ACC112 (cell line): ENCODE measurements at regions not wholly inside any gene's neighbourhood (a gene's known extent, or its start where the extent isn't known, plus 50 kb on each side); places are given as distances from the start of the nearest gene placed in this dataset.

Experiments used
- H2AFZ ChIP-seq: fragments of 200-600 bp; sonication (generic); one replicate; pipeline ENCODE4 v1.6.0; 2017; ENCODE audit warnings: antibody characterized with exemption, low read length; ENCODE audit not compliant: unreplicated experiment
- H3K27ac ChIP-seq: fragments of 200-600 bp; sonication (generic); 2 replicates; pipeline ENCODE4 v1.5.1; 2014; ENCODE audit warnings: low read depth, mild to moderate bottlenecking, antibody characterized with exemption, low read length, moderate library complexity
- H3K27me3 ChIP-seq: fragments of 200-600 bp; sonication (generic); 2 replicates; pipeline ENCODE4 v1.6.1; 2014; ENCODE audit warnings: mild to moderate bottlenecking, antibody characterized with exemption, low read length, moderate library complexity, mixed read lengths; ENCODE audit not compliant: insufficient read depth
- H3K36me3 ChIP-seq: fragments of 200-600 bp; sonication (generic); 2 replicates; pipeline ENCODE4 v1.6.1; 2016; ENCODE audit warnings: mild to moderate bottlenecking, antibody characterized with exemption, low read length, moderate library complexity, mixed read lengths; ENCODE audit not compliant: insufficient read depth
- H3K4me1 ChIP-seq: fragments of 200-600 bp; sonication (generic); one replicate; pipeline ENCODE4 v1.6.1; 2016; ENCODE audit warnings: low read length, mixed read lengths; ENCODE audit not compliant: insufficient read depth, unreplicated experiment, control insufficient read depth
- H3K4me3 ChIP-seq: fragments of 200-600 bp; sonication (generic); 2 replicates; pipeline ENCODE4 v1.5.1; 2014; ENCODE audit warnings: mild to moderate bottlenecking, low read depth, low read length
- H3K79me2 ChIP-seq: fragments of 200-600 bp; sonication (generic); one replicate; pipeline ENCODE4 v1.6.0; 2016; ENCODE audit warnings: low read length; ENCODE audit not compliant: control insufficient read depth, unreplicated experiment, insufficient read depth

DNA sequence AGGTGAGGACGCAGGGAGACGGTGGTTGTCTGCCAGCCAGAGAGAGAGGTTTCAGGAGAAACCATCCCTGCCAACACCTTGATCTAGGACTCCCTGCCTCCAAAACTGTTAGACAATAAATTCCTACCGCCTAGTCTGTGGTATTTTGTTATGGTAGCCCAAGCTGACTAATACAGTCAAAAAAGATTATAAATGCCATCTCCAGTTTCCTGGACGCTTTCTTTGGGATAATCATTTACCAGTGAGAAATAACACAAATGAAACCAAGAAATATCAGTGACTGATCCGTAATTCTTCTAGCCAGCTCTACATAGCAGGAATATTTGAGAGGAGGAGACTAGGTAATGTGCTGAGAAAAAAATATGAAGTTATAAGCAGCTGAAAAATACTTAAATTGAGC is 707.8 kb upstream of the LMCD1 start:
- H3K79me2 ChIP-seq = no peaks in the 10 kb centered on the region
- no peak overlapping the region for H3K27ac ChIP-seq
- no peaks in the 10 kb centered on the region for H3K27me3 ChIP-seq
- H3K4me3 ChIP-seq = no peak overlapping the region
- no peaks in the 10 kb centered on the region for H3K36me3 ChIP-seq
- H3K4me1 ChIP-seq = no peaks in the 10 kb centered on the region
- no peak overlapping the region for H2AFZ ChIP-seq

DNA sequence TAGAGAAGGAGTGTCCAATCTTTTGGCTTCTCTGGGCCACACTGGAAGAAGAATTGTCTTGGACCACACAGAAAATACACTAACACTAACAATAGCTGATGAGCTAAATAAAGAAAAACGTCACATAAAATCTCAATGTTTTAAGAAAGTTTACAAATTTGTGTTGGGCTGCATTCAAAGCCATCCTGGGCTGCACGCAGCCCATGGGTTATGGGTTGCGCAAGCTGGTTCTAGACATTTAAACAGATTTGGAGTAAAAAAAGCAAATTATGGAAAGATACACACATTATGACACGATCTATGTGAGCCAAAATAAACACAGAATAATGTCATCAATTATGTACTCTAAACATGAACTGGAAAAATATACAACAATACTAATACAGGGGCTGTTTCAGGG is 703.3 kb upstream of the LMCD1 start:
- Histone ChIP-seq H3K27ac (no peak overlapping the region), H3K4me1 (no peaks in the 10 kb centered on the region), H3K79me2 (no peaks in the 10 kb centered on the region), H3K4me3 (no peak overlapping the region), H2AFZ (no peak overlapping the region), H3K36me3 (no peaks in the 10 kb centered on the region), H3K27me3 (no peaks in the 10 kb centered on the region)

DNA sequence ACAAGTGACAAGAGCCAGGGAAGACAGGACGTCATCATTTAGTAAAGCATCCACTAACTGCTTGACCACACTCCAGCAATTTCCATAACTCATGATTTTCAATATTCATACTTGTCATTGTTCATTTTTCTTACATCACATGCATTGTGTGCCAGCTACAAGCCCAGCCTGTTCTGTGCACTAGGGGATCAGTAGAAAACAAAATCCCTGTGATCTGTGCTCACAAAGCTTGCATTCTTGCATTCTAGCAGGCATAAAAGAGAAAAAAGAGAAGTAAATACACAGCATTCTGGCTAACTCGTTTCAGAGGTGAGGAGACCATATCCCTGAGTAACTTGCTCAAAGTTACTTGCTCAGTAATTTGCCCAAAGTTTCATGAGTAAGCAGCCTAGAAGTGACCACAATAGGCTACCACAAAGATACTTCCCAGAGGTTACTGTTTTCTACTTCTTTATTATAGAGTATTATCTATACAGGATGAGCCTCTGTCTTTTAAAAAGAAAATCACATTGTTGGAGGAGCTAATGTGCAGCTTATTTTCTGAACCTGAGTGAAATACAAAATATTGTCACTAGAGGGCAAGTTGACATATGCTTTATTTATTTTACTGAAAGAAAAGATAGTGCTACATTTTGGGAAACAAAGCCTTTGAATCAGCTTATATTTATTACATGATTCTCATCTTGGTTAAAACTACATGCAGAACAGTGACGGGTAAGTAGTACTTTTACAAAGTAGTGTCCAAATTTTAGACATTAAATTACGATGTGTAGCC is 701.4 kb upstream of the LMCD1 start:
- Histone ChIP-seq H3K4me3 (no peak overlapping the region), H3K36me3 (no peaks in the 10 kb centered on the region), H3K27me3 (no peaks in the 10 kb centered on the region), H3K79me2 (no peaks in the 10 kb centered on the region), H2AFZ (no peak overlapping the region), H3K4me1 (no peaks in the 10 kb centered on the region), H3K27ac (no peak overlapping the region)

DNA sequence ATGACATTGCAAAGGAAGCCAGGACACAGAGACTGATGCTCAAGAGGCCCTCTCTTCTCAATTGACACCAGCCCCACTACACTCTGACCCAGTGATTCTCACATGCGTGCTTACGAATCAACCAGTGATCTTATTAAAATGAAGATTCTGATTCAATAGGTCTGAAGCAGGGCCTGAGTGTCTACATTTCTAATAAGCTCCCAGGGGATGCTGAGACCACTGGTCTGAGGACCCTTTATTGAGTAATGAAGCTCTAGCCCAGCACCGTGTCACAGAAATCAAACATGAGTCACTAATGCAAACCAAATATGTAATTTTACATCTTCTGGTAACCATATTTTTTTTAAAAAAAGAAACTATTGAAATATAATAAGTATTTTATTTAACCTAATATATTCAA is 689.1 kb upstream of the LMCD1 start:
- Histone ChIP-seq H3K27ac (no peak overlapping the region), H3K79me2 (no peaks in the 10 kb centered on the region), H3K36me3 (no peaks in the 10 kb centered on the region), H3K4me1 (no peaks in the 10 kb centered on the region), H3K4me3 (no peak overlapping the region), H2AFZ (no peak overlapping the region), H3K27me3 (no peaks in the 10 kb centered on the region)

DNA sequence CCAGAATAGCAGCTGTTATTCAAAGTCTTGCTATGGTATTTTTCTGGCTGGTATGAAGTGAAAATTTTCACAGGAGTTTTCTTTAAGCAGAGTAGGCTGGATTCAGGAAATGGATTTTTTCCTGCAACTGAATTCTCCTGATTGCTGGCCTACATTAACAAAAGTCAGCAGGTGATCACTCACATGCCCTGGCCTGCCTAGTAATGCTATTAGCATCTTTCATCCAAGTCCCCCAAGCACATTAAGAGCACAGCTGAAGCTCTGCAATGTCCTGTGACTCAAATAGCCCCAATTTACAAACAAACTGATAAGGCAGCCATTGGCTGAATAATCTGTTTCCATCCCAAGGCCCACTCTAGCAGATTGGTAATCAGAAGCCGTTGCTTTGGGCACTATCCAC is 688.3 kb upstream of the LMCD1 start:
- H3K79me2 ChIP-seq = no peaks in the 10 kb centered on the region
- H2AFZ ChIP-seq = no peak overlapping the region
- H3K36me3 ChIP-seq = no peaks in the 10 kb centered on the region
- H3K27ac ChIP-seq = no peak overlapping the region
- no peaks in the 10 kb centered on the region for H3K4me1 ChIP-seq
- H3K27me3 ChIP-seq = no peaks in the 10 kb centered on the region
- no peak overlapping the region for H3K4me3 ChIP-seq

DNA sequence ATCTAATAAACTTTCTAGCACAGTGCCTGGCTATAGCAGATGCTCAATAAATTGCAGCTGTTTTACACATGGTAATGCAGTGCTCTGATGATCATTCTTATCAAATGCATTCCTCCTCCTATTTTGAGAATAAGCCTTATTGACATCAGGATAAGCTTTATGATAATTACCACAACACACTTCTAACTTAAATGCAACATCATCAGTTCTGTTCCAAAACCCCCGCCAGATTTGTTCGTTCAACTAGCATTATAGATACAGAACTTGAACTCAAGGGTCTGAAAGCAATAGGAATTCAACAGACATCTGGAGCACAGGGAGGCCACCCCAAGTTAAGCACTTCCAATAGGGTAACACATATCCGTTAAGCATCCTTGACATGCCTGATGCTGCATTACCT is 684.4 kb upstream of the LMCD1 start:
- H3K36me3 ChIP-seq = no peaks in the 10 kb centered on the region
- H3K27me3 ChIP-seq = no peaks in the 10 kb centered on the region
- no peaks in the 10 kb centered on the region for H3K4me1 ChIP-seq
- H2AFZ ChIP-seq = no peak overlapping the region
- H3K27ac ChIP-seq = no peak overlapping the region
- H3K79me2 ChIP-seq = no peaks in the 10 kb centered on the region
- H3K4me3 ChIP-seq = no peak overlapping the region

DNA sequence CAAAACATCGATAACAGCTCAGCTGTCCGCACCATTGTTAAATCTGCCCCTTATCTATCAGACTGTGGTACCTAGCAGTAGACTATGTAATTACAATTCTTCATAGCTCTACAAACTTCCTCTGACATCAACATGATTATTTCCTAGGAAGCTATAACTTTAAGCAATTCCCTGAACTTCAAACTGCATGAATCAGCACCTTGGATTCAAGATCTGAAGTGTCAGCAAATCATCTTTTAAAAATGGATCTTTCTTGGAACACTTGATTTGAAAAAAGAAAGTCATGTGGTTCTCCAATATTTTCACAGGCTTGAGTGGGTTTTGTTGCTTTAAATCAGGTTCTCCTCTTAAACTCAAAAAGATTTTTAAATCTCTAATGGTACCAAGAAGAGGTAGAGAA is 680.7 kb upstream of the LMCD1 start:
- H3K27me3 ChIP-seq = no peaks in the 10 kb centered on the region
- H2AFZ ChIP-seq = no peak overlapping the region
- no peaks in the 10 kb centered on the region for H3K4me1 ChIP-seq
- no peak overlapping the region for H3K27ac ChIP-seq
- no peaks in the 10 kb centered on the region for H3K36me3 ChIP-seq
- no peak overlapping the region for H3K4me3 ChIP-seq
- no peaks in the 10 kb centered on the region for H3K79me2 ChIP-seq

DNA sequence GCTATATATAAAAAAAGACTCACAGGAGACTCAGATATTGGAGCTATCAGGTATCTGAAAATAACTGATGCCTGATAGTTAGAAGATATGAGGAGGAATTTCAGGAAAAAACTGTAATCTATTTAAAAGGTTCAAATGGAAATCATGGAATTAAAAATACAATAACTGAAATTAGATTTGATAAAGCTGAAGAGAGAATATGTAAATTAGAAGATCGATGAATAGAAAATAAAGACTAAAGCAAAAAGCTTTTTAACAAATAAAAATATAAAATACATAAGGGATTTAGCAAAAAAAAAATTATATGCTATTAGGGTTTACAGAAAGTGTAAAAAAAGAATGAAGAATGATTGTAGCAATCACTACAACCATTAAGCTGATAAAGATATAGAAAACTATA is 679.8 kb upstream of the LMCD1 start:
- H2AFZ ChIP-seq = no peak overlapping the region
- no peak overlapping the region for H3K4me3 ChIP-seq
- no peaks in the 10 kb centered on the region for H3K27me3 ChIP-seq
- no peaks in the 10 kb centered on the region for H3K36me3 ChIP-seq
- H3K4me1 ChIP-seq = no peaks in the 10 kb centered on the region
- H3K79me2 ChIP-seq = no peaks in the 10 kb centered on the region
- H3K27ac ChIP-seq = no peak overlapping the region

DNA sequence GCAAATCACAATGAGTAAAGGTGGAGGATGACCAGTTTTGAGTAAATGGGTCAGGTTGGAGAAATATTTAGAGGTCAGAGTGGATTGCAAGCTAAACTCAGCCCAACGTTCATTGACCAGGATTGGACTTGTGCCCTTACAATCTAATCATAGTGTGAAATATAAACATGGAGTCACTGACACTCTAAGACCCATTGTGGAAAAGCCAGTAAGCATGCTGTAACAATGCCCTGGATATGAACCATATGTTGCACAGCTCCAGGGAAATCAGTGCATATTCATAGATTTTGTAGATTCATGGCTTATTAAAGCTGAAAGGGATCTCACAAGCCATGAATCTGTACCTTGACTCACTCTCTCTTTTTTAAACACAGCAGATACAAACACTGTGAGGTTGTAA is 660.2 kb upstream of the LMCD1 start:
- no peak overlapping the region for H2AFZ ChIP-seq
- H3K36me3 ChIP-seq = no peaks in the 10 kb centered on the region
- no peak overlapping the region for H3K27ac ChIP-seq
- H3K4me3 ChIP-seq = no peak overlapping the region
- no peaks in the 10 kb centered on the region for H3K27me3 ChIP-seq
- no peaks in the 10 kb centered on the region for H3K79me2 ChIP-seq
- no peaks in the 10 kb centered on the region for H3K4me1 ChIP-seq

DNA sequence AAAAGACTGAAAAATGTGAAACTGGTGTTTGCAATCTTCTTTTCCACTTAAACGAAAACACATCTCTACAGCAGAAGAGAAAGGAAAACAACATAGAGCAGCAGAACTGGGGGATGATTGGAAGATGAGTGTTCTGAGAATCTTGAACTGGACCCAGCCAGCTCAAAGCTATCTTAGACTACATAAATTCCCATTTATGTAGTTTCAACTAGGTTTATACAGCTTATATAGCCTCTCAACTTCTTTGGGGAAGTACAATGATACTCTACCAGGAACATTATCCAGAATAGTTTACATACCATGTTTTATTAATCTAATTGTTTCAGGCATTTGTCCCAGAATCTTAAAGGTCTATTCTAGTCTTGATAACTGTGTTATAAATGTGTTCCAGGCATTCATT is 658.2 kb upstream of the LMCD1 start:
- Histone ChIP-seq H3K4me1 (no peaks in the 10 kb centered on the region), H2AFZ (no peak overlapping the region), H3K27me3 (no peaks in the 10 kb centered on the region), H3K36me3 (no peaks in the 10 kb centered on the region), H3K4me3 (no peak overlapping the region), H3K79me2 (no peaks in the 10 kb centered on the region), H3K27ac (no peak overlapping the region)

DNA sequence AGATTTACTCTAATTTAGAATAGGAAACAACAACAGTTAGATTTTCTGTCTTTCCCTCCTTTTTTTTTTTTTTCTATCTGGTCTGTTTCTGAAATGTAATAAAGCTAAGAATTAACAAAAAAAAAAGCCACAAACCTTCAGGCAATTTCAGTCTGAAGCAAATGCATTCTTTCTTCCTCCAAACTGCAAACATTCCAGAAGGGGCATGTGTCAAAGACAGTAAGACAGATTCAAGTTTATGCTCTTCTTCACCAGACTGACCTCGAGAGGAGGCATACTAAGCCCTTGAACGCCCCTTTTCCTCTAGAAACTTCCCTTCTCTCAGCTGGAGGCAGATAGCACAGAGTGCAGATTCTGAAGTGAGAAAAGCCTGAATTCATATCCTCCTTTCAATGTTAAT is 654.6 kb upstream of the LMCD1 start:
- Histone ChIP-seq H3K36me3 (no peaks in the 10 kb centered on the region), H3K79me2 (no peaks in the 10 kb centered on the region), H3K4me3 (no peak overlapping the region), H3K27ac (no peak overlapping the region), H3K27me3 (no peaks in the 10 kb centered on the region), H2AFZ (no peak overlapping the region), H3K4me1 (no peaks in the 10 kb centered on the region)
